Vagina (tissue), 2 donors: ENCODE measurements at regions not wholly inside any gene's neighbourhood (a gene's known extent, or its start where the extent isn't known, plus 50 kb on each side); places are given as distances from the start of the nearest gene placed in this dataset.
"Not testable (repeated sequence)": the region's sequence is repeated elsewhere in the genome, so short reads cannot be mapped to it uniquely, and the experiment has no call there.

Experiments used
- DNase-seq, 2 donors: peaks; one replicate each; pipeline ENCODE4 v3.0.0-alpha.2; 2017; ENCODE audit errors: extremely low spot score in 2 of 2
- H3K27ac ChIP-seq: fragments of 200-600 bp; sonication (generic); one replicate; pipeline ENCODE4 v1.5.1; 2019
- H3K27me3 ChIP-seq: fragments of 200-600 bp; sonication (generic); one replicate; pipeline ENCODE4 v1.5.1; 2019
- H3K36me3 ChIP-seq, 2 donors: fragments of 200-600 bp; sonication (generic); one replicate each; pipeline ENCODE4 v1.5.1; 2017 to 2019
- H3K4me1 ChIP-seq: fragments of 200-600 bp; sonication (generic); one replicate; pipeline ENCODE4 v1.5.1; 2019
- H3K4me3 ChIP-seq, 2 donors: fragments of 200-600 bp; sonication (generic); 1 replicate in 1 of 2; 2 replicates in 1 of 2; pipeline ENCODE4 v1.5.1; 2016 to 2019
- H3K9me3 ChIP-seq: fragments of 200-600 bp; sonication (generic); one replicate; pipeline ENCODE4 v1.5.1; 2019
- POLR2A ChIP-seq, 2 donors: fragments of 450-650 bp; IDR thresholded peaks; one replicate each; pipeline ENCODE4 v1.6.1; 2017; ENCODE audit warnings: antibody characterized with exemption in 2 of 2, mild to moderate bottlenecking in 2 of 2, moderate library complexity in 2 of 2
- POLR2AphosphoS5 ChIP-seq, 2 donors: sonication (generic); formaldehyde crosslinking; IDR thresholded peaks; one replicate each; pipeline ENCODE4 v1.9.0; 2017; ENCODE audit warnings: antibody characterized with exemption in 2 of 2, mild to moderate bottlenecking in 2 of 2, low read depth in 1 of 2; ENCODE audit not compliant: insufficient read depth in 1 of 2
- intact Hi-C: fragments of 100-400 bp; cut with DNase I; formaldehyde crosslinking; loops from one replicate; pipeline ENCODE4 v1.15.1; 2023
- TF ChIP-seq, protein P1 (sequence below), 3 experiments: fragments of 450-650 bp in 2 of 3; fragments of 200-600 bp in 1 of 3; sonication (generic) in 1 of 3; IDR thresholded peaks; one replicate each; pipeline ENCODE4 v1.5.1; 2017 to 2019; ENCODE audit warnings: antibody characterized with exemption in 3 of 3, mild to moderate bottlenecking in 2 of 3, moderate library complexity in 2 of 3

DNA sequence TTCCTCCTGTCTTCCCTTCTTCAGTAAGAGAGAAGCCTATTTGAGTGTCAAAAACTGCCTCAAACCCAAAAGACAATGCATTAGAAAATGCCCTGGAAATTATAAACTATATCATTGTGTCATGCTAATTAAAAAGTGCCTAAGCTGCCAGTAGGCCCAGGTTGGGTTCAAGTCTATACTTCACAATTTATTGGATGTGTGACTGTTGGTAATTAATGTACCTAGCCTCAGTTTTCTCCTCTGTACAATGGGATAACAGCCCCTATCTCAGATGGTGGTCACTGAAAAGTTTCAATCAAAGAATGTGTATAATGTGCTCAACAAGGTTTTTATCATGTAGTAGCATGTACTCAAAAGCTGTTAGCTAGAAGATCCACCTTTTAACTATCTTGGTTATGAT lies 246.9 kb upstream of the DUSP10 start:
- no peak overlapping the region for H3K27ac ChIP-seq
- H3K4me3 ChIP-seq: no peak overlapping the region
- H3K9me3 ChIP-seq: no peaks in the 10 kb centered on the region
- TF ChIP-seq POLR2AphosphoS5 (IDR thresholded peaks at IDR 0.05; ENCODE audit: insufficient read depth in 1 of 2, low read depth in 1 of 2) (no peak), POLR2A (IDR thresholded peaks at IDR 0.05) (no peak)
- TF ChIP-seq, protein P1, sequence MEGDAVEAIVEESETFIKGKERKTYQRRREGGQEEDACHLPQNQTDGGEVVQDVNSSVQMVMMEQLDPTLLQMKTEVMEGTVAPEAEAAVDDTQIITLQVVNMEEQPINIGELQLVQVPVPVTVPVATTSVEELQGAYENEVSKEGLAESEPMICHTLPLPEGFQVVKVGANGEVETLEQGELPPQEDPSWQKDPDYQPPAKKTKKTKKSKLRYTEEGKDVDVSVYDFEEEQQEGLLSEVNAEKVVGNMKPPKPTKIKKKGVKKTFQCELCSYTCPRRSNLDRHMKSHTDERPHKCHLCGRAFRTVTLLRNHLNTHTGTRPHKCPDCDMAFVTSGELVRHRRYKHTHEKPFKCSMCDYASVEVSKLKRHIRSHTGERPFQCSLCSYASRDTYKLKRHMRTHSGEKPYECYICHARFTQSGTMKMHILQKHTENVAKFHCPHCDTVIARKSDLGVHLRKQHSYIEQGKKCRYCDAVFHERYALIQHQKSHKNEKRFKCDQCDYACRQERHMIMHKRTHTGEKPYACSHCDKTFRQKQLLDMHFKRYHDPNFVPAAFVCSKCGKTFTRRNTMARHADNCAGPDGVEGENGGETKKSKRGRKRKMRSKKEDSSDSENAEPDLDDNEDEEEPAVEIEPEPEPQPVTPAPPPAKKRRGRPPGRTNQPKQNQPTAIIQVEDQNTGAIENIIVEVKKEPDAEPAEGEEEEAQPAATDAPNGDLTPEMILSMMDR (IDR thresholded peaks at IDR 0.05): no peak
- no peak for DNase-seq
- intact Hi-C loops: no loop called here
- no peaks in the 10 kb centered on the region for H3K4me1 ChIP-seq
- no peaks in the 10 kb centered on the region for H3K36me3 ChIP-seq
- no peaks in the 10 kb centered on the region for H3K27me3 ChIP-seq

- Histone ChIP-seq H3K36me3 (no peaks in the 10 kb centered on the region), H3K27me3 (no peaks in the 10 kb centered on the region), H3K9me3 (no peaks in the 10 kb centered on the region), H3K4me3 (no peak overlapping the region), H3K4me1 (no peaks in the 10 kb centered on the region), H3K27ac (no peak overlapping the region)
- DNase-seq: no peak
- intact Hi-C loops: no loop called here
- TF ChIP-seq POLR2A (IDR thresholded peaks at IDR 0.05): no peak
- TF ChIP-seq POLR2AphosphoS5 (IDR thresholded peaks at IDR 0.05; ENCODE audit: insufficient read depth in 1 of 2, low read depth in 1 of 2): no peak
These were observed 246.1 kb upstream of the DUSP10 start for GRCh38 chr1:221987860-221988520.

- no peak overlapping the region for H3K4me3 ChIP-seq
- H3K36me3 ChIP-seq: no peaks in the 10 kb centered on the region
- DNase-seq: no peak
- no peak for TF ChIP-seq POLR2AphosphoS5 (IDR thresholded peaks at IDR 0.05; ENCODE audit: insufficient read depth in 1 of 2, low read depth in 1 of 2)
- TF ChIP-seq, protein P1 (IDR thresholded peaks at IDR 0.05): no peak
- no peak for TF ChIP-seq POLR2A (IDR thresholded peaks at IDR 0.05)
- no peak overlapping the region for H3K27ac ChIP-seq
- intact Hi-C loops: no loop called here
- no peaks in the 10 kb centered on the region for H3K4me1 ChIP-seq
- no peaks in the 10 kb centered on the region for H3K9me3 ChIP-seq
- H3K27me3 ChIP-seq: no peaks in the 10 kb centered on the region
These were observed 241.6 kb upstream of the DUSP10 start for GRCh38 chr1:221983444-221983843.

GRCh38 chr1:221981461-221981860 lies 239.6 kb upstream of the DUSP10 start:
- no peaks in the 10 kb centered on the region for H3K4me1 ChIP-seq
- H3K36me3 ChIP-seq: no peaks in the 10 kb centered on the region
- TF ChIP-seq, protein P1 (IDR thresholded peaks at IDR 0.05): no peak
- TF ChIP-seq POLR2A (IDR thresholded peaks at IDR 0.05) (no peak), POLR2AphosphoS5 (IDR thresholded peaks at IDR 0.05; ENCODE audit: insufficient read depth in 1 of 2, low read depth in 1 of 2) (no peak)
- H3K27me3 ChIP-seq: no peaks in the 10 kb centered on the region
- no peaks in the 10 kb centered on the region for H3K9me3 ChIP-seq
- intact Hi-C loops: no loop called here
- H3K4me3 ChIP-seq: no peak overlapping the region
- H3K27ac ChIP-seq: no peak overlapping the region
- no peak for DNase-seq

DNA sequence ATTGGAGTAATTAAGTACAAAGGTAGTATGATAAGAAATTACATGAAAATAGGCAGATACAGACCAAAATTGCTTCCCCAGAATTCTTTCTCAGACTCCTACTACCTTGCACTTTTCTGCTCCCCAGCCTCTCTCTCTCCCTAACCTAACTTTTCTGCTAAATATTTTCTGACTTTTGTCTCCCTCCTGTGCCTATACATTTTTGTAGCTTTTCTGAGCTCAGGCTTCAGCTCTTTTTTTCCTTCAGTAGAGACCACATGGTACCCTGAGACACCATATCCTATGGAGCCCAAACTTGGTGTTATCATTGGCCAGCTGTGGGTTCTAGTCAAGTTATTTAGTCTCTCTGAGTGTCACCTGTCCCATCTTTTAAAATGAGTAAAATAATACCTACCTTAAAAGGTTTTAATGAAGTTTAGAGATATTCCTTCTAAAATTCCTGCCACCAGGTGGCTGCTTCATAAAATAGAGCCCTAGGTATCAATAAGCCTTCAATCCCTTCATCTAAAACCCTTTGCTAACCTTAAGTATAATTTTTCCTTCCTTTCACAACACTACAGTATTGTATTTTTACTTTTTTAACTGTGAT lies 237.6 kb upstream of the DUSP10 start:
- Histone ChIP-seq H3K4me1 (no peaks in the 10 kb centered on the region), H3K9me3 (no peaks in the 10 kb centered on the region), H3K27ac (no peak overlapping the region), H3K27me3 (no peaks in the 10 kb centered on the region), H3K4me3 (no peak overlapping the region), H3K36me3 (no peaks in the 10 kb centered on the region)
- intact Hi-C loops: no loop called here
- no peak for DNase-seq
- TF ChIP-seq POLR2AphosphoS5 (IDR thresholded peaks at IDR 0.05; ENCODE audit: insufficient read depth in 1 of 2, low read depth in 1 of 2) (no peak), POLR2A (IDR thresholded peaks at IDR 0.05) (no peak)
- TF ChIP-seq, protein P1 (IDR thresholded peaks at IDR 0.05): no peak

DNA sequence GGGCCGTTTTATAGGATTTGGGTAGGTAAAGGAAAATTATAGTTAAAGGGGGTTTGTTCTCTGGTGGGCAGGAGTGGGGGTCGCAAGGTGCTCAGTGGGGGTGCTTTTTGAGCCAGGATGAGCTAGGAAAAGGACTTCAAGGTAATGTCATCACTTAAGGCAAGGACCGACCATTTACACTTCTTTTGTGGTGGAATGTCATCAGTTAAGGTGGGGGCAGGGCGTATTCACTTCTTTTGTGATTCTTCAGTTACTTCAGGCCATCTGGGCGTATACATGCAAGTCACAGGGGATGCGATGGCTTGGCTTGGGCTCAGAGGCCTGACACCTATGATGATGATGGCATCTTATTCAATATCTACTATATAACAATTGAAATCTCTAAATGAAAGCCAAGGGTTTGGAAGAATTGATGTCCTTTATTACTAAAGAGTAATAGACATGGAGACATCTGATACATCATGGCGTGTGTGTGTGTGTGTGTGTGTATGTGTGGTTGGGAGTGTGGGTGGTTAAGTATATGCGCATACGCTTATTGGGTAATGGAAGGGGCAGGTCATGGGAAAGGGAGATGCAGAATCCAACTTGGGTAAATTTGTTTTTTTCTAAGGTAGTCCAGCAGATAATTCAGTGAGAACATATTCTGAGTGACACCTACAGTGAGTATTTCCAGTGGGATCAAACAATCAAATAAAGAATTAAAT lies 236.9 kb upstream of the DUSP10 start:
- H3K4me3 ChIP-seq, H3K4me1 ChIP-seq, H3K27me3 ChIP-seq, DNase-seq, intact Hi-C loops, H3K27ac ChIP-seq, H3K9me3 ChIP-seq, H3K36me3 ChIP-seq: not testable (repeated sequence)

DNA sequence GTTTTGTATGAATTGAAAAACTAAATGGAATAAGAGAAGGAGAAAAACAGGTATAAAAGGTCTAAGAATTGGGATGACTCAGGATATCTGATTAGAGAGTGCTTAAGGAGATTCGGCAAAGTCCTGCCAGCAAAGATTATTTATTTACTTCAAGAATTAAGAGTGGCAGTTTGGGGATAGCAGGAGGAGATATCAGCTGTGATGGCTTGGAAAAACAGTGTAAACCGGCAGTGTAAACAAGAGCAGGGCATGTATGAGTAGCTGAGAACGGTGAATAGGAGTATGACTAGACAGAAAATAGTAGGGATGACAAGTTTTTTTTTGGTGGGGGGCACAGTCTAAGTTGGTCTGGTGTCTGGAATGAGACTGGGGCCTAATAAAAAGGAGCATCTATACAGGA lies 231.9 kb upstream of the DUSP10 start:
- H3K36me3 ChIP-seq, H3K27ac ChIP-seq, intact Hi-C loops, DNase-seq, H3K27me3 ChIP-seq, H3K4me3 ChIP-seq, H3K4me1 ChIP-seq, H3K9me3 ChIP-seq: not testable (repeated sequence)
